Stimulated activated naive CD8-positive, alpha-beta T cell treated with anti-CD3 and anti-CD28 coated beads, Interleukin-15, Interleukin-2, amounts not matched to agents 100 ng/mL and 50 ng/mL, for 24 hours (primary cell): ENCODE measurements at regions not wholly inside any gene's neighbourhood (a gene's known extent, or its start where the extent isn't known, plus 50 kb on each side); places are given as distances from the start of the nearest gene placed in this dataset.

Experiments
- H3K27ac Mint-ChIP-seq: one replicate; pipeline ENCODE4 v1.8.0; 2021; ENCODE audit warnings: mild to moderate bottlenecking, mixed read lengths
- H3K27me3 Mint-ChIP-seq: one replicate; pipeline ENCODE4 v1.8.0; 2021; ENCODE audit warnings: mixed read lengths
- H3K36me3 Mint-ChIP-seq: one replicate; pipeline ENCODE4 v1.8.0; 2021; ENCODE audit warnings: low read depth, mixed read lengths
- H3K4me1 Mint-ChIP-seq: one replicate; pipeline ENCODE4 v1.8.0; 2021; ENCODE audit warnings: low read depth, mixed read lengths
- H3K4me3 Mint-ChIP-seq: one replicate; pipeline ENCODE4 v1.8.0; 2021; ENCODE audit warnings: mild to moderate bottlenecking, mixed read lengths
- H3K9me3 Mint-ChIP-seq: one replicate; pipeline ENCODE4 v1.8.0; 2021; ENCODE audit warnings: mixed read lengths

- H3K27ac Mint-ChIP-seq: no peak overlapping the region
- H3K36me3 Mint-ChIP-seq: no peaks in the 10 kb centered on the region
- H3K4me1 Mint-ChIP-seq: no peaks in the 10 kb centered on the region
- H3K9me3 Mint-ChIP-seq: no peaks in the 10 kb centered on the region
- no peak overlapping the region for H3K4me3 Mint-ChIP-seq
- H3K27me3 Mint-ChIP-seq: peaks cover 1% of the 10 kb centered on the region
Measured at GRCh38 chr2:3098231-3098630, 279.4 kb downstream of the EIPR1 start.

- Mint-ChIP-seq H3K27me3 (no peaks in the 10 kb centered on the region), H3K4me3 (no peak overlapping the region), H3K4me1 (no peaks in the 10 kb centered on the region), H3K9me3 (no peaks in the 10 kb centered on the region), H3K27ac (no peak overlapping the region), H3K36me3 (no peaks in the 10 kb centered on the region)
Measured at GRCh38 chr2:3097804-3098203, 279.8 kb downstream of the EIPR1 start.

GRCh38 chr2:3094999-3095958, 282.3 kb downstream of the EIPR1 start:
- Mint-ChIP-seq H3K36me3 (no peaks in the 10 kb centered on the region), H3K27ac (no peak overlapping the region), H3K4me3 (no peak overlapping the region), H3K27me3 (peaks cover 8% of the 10 kb centered on the region), H3K4me1 (no peaks in the 10 kb centered on the region), H3K9me3 (peaks cover under 1% of the 10 kb centered on the region)

GRCh38 chr2:3094318-3094717, 283.3 kb downstream of the EIPR1 start:
- H3K36me3 Mint-ChIP-seq: no peaks in the 10 kb centered on the region
- no peak overlapping the region for H3K4me3 Mint-ChIP-seq
- H3K9me3 Mint-ChIP-seq: peaks cover 8% of the 10 kb centered on the region
- no peak overlapping the region for H3K27ac Mint-ChIP-seq
- peaks cover 10% of the 10 kb centered on the region for H3K27me3 Mint-ChIP-seq
- H3K4me1 Mint-ChIP-seq: no peaks in the 10 kb centered on the region

GRCh38 chr2:3091696-3092095, 285.9 kb downstream of the EIPR1 start:
- no peaks in the 10 kb centered on the region for H3K4me1 Mint-ChIP-seq
- H3K27me3 Mint-ChIP-seq: peaks cover 12% of the 10 kb centered on the region
- no peaks in the 10 kb centered on the region for H3K36me3 Mint-ChIP-seq
- no peak overlapping the region for H3K4me3 Mint-ChIP-seq
- no peak overlapping the region for H3K27ac Mint-ChIP-seq
- peaks cover 13% of the 10 kb centered on the region for H3K9me3 Mint-ChIP-seq

GRCh38 chr2:3082705-3083104, 294.9 kb downstream of the EIPR1 start:
- H3K27me3 Mint-ChIP-seq: peaks cover 33% of the 10 kb centered on the region
- H3K36me3 Mint-ChIP-seq: peaks cover 4% of the 10 kb centered on the region
- H3K4me1 Mint-ChIP-seq: no peaks in the 10 kb centered on the region

GRCh38 chr2:3079959-3080948, 297.4 kb downstream of the EIPR1 start:
- peaks cover 8% of the 10 kb centered on the region for H3K9me3 Mint-ChIP-seq
- H3K36me3 Mint-ChIP-seq: peaks cover 4% of the 10 kb centered on the region
- H3K27me3 Mint-ChIP-seq: peaks cover 33% of the 10 kb centered on the region
- H3K4me3 Mint-ChIP-seq: no peak overlapping the region
- H3K27ac Mint-ChIP-seq: no peak overlapping the region
- no peaks in the 10 kb centered on the region for H3K4me1 Mint-ChIP-seq

More at GRCh38 chr2:3082705-3083104, 294.9 kb downstream of the EIPR1 start:
- Mint-ChIP-seq H3K27ac (no peak overlapping the region), H3K9me3 (peaks cover 8% of the 10 kb centered on the region), H3K4me3 (no peak overlapping the region)

- H3K27ac Mint-ChIP-seq: no peak overlapping the region
- no peak overlapping the region for H3K4me3 Mint-ChIP-seq
- H3K27me3 Mint-ChIP-seq: peaks cover 33% of the 10 kb centered on the region
- peaks cover 4% of the 10 kb centered on the region for H3K36me3 Mint-ChIP-seq
- no peaks in the 10 kb centered on the region for H3K4me1 Mint-ChIP-seq
- H3K9me3 Mint-ChIP-seq: peaks cover 8% of the 10 kb centered on the region
Measured at GRCh38 chr2:3079466-3079865, 298.2 kb downstream of the EIPR1 start.

- Mint-ChIP-seq H3K9me3 (peaks cover 5% of the 10 kb centered on the region), H3K27me3 (peaks cover 30% of the 10 kb centered on the region), H3K36me3 (peaks cover 4% of the 10 kb centered on the region), H3K4me3 (no peak overlapping the region), H3K4me1 (no peaks in the 10 kb centered on the region), H3K27ac (no peak overlapping the region)
Measured at GRCh38 chr2:3078684-3079083, 298.9 kb downstream of the EIPR1 start.

GRCh38 chr2:3076848-3077642, 300.6 kb downstream of the EIPR1 start:
- H3K27me3 Mint-ChIP-seq: peaks cover 15% of the 10 kb centered on the region
- H3K36me3 Mint-ChIP-seq: no peaks in the 10 kb centered on the region
- no peaks in the 10 kb centered on the region for H3K9me3 Mint-ChIP-seq

GRCh38 chr2:3075991-3076340, 301.7 kb downstream of the EIPR1 start:
- no peaks in the 10 kb centered on the region for H3K9me3 Mint-ChIP-seq
- no peaks in the 10 kb centered on the region for H3K36me3 Mint-ChIP-seq
- H3K27ac Mint-ChIP-seq: no peak overlapping the region
- peaks cover 8% of the 10 kb centered on the region for H3K27me3 Mint-ChIP-seq
- H3K4me3 Mint-ChIP-seq: no peak overlapping the region
- no peaks in the 10 kb centered on the region for H3K4me1 Mint-ChIP-seq

More at GRCh38 chr2:3076848-3077642, 300.6 kb downstream of the EIPR1 start:
- Mint-ChIP-seq H3K4me1 (no peaks in the 10 kb centered on the region), H3K4me3 (no peak overlapping the region), H3K27ac (no peak overlapping the region)

- Mint-ChIP-seq H3K36me3 (no peaks in the 10 kb centered on the region), H3K27me3 (peaks cover 4% of the 10 kb centered on the region), H3K27ac (no peak overlapping the region), H3K4me3 (no peak overlapping the region), H3K4me1 (no peaks in the 10 kb centered on the region), H3K9me3 (no peaks in the 10 kb centered on the region)
Measured at GRCh38 chr2:3075316-3075990, 302.2 kb downstream of the EIPR1 start.

- H3K27ac Mint-ChIP-seq: no peak overlapping the region
- H3K27me3 Mint-ChIP-seq: no peaks in the 10 kb centered on the region
- H3K36me3 Mint-ChIP-seq: no peaks in the 10 kb centered on the region
- H3K9me3 Mint-ChIP-seq: no peaks in the 10 kb centered on the region
- H3K4me3 Mint-ChIP-seq: no peak overlapping the region
- no peaks in the 10 kb centered on the region for H3K4me1 Mint-ChIP-seq
Measured at GRCh38 chr2:3073704-3074103, 303.9 kb downstream of the EIPR1 start.

GRCh38 chr2:3073041-3073595, 304.5 kb downstream of the EIPR1 start:
- Mint-ChIP-seq H3K4me1 (no peaks in the 10 kb centered on the region), H3K36me3 (no peaks in the 10 kb centered on the region), H3K9me3 (no peaks in the 10 kb centered on the region), H3K27me3 (no peaks in the 10 kb centered on the region), H3K4me3 (no peak overlapping the region), H3K27ac (no peak overlapping the region)
